ENCODE measurements at regions not wholly inside any gene's neighbourhood (a gene's known extent, or its start where the extent isn't known, plus 50 kb on each side); places are given as distances from the start of the nearest gene placed in this dataset.

GRCh38 chrX:23115651-23116050, 115.9 kb downstream of the DDX53 start:
- Histone ChIP-seq H3K27ac (ENCODE audit: low read length in 2 of 2) (no peak overlapping the region), H4K20me1 (ENCODE audit: control insufficient read depth, insufficient read depth, low read length, poor library complexity, severe bottlenecking) (no peaks in the 10 kb centered on the region), H3K4me1 (ENCODE audit: control insufficient read depth in 2 of 2, insufficient read depth in 2 of 2, low read length in 2 of 2) (no peaks in the 10 kb centered on the region), H3K9ac (ENCODE audit: low read length) (no peak overlapping the region), H3K4me3 (ENCODE audit: control extremely low read depth in 1 of 5, extremely low read depth in 1 of 5, insufficient read depth in 1 of 5, low read depth in 2 of 5, low read length in 4 of 5) (no peak overlapping the region), H2AFZ (ENCODE audit: insufficient read depth, low read depth, low read length, poor library complexity, severe bottlenecking) (no peak overlapping the region), H3K27me3 (replicated peaks in 1 of 4; ENCODE audit: control extremely low read depth in 1 of 4, control insufficient read depth in 3 of 4, insufficient read depth in 4 of 4, low read length in 3 of 4) (no peaks in the 10 kb centered on the region), H3K36me3 (replicated peaks in 1 of 2; ENCODE audit: control extremely low read depth in 1 of 2, control insufficient read depth in 1 of 2, extremely low read depth in 1 of 2, insufficient read depth in 2 of 2, low read length in 1 of 2) (no peaks in the 10 kb centered on the region), H3K9me3 (ENCODE audit: control extremely low read depth in 1 of 3, control insufficient read depth in 2 of 3, insufficient read depth in 1 of 3, low read length in 2 of 3) (no peaks in the 10 kb centered on the region), H3K4me2 (replicated peaks; ENCODE audit: low read depth, low read length, poor library complexity, severe bottlenecking) (no peak overlapping the region), H3K79me2 (ENCODE audit: control insufficient read depth, insufficient read depth, low read length) (no peaks in the 10 kb centered on the region)
- no peaks in the 10 kb centered on the region for H3K4me1 Mint-ChIP-seq
- ATAC-seq (ENCODE audit: low read depth) (no peak), DNase-seq (no peak)
- no peaks in the 10 kb centered on the region for H3K9me3 Mint-ChIP-seq (ENCODE audit: insufficient read depth)
- WGBS (ENCODE audit: insufficient coverage) = no CpG with 5 or more reads among the region's 1 CpG
- CTCF ChIA-PET = no interaction called here
- no peak for TF ChIP-seq EZH2 (IDR thresholded peaks at IDR 0.05; ENCODE audit: borderline replicate concordance, insufficient read depth, low read depth, low read length, poor library complexity, severe bottlenecking)
- TF ChIP-seq, protein P1, sequence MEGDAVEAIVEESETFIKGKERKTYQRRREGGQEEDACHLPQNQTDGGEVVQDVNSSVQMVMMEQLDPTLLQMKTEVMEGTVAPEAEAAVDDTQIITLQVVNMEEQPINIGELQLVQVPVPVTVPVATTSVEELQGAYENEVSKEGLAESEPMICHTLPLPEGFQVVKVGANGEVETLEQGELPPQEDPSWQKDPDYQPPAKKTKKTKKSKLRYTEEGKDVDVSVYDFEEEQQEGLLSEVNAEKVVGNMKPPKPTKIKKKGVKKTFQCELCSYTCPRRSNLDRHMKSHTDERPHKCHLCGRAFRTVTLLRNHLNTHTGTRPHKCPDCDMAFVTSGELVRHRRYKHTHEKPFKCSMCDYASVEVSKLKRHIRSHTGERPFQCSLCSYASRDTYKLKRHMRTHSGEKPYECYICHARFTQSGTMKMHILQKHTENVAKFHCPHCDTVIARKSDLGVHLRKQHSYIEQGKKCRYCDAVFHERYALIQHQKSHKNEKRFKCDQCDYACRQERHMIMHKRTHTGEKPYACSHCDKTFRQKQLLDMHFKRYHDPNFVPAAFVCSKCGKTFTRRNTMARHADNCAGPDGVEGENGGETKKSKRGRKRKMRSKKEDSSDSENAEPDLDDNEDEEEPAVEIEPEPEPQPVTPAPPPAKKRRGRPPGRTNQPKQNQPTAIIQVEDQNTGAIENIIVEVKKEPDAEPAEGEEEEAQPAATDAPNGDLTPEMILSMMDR (IDR thresholded peaks at IDR 0.05) = no peak
- H3K27ac Mint-ChIP-seq = no peak overlapping the region
- POLR2A ChIA-PET = no interaction called here
- intact Hi-C loops (cut with micrococcal nuclease) = no loop called here
- H3K27me3 Mint-ChIP-seq = no peaks in the 10 kb centered on the region
- H3K4me3 Mint-ChIP-seq = no peak overlapping the region

DNA sequence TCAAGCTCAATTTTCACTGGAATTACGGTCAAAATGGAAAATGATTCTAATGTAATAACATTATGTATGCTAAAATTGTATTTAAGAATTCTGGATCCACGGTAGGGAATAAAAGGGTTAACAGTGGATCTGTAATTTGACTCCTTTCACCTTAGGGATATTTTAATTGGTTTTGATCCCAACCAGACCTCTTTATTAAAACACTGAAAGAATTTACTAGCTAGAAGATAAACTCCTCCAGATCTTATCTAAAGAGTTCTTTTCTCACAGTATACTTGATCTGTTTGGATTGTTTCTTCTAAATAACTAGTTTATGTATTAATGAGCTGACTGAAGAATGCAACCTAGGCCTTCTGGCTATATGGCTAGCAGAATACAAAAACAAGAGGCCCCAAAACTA, 118.4 kb downstream of the DDX53 start:
- Histone ChIP-seq H3K9ac (ENCODE audit: low read length) (no peak overlapping the region), H4K20me1 (ENCODE audit: control insufficient read depth, insufficient read depth, low read length, poor library complexity, severe bottlenecking) (no peaks in the 10 kb centered on the region), H3K27me3 (replicated peaks in 1 of 4; ENCODE audit: control extremely low read depth in 1 of 4, control insufficient read depth in 3 of 4, insufficient read depth in 4 of 4, low read length in 3 of 4) (no peaks in the 10 kb centered on the region), H3K27ac (ENCODE audit: low read length in 2 of 2) (no peak overlapping the region), H3K4me2 (replicated peaks; ENCODE audit: low read depth, low read length, poor library complexity, severe bottlenecking) (no peak overlapping the region), H3K4me1 (ENCODE audit: control insufficient read depth in 2 of 2, insufficient read depth in 2 of 2, low read length in 2 of 2) (no peaks in the 10 kb centered on the region), H3K36me3 (replicated peaks in 1 of 2; ENCODE audit: control extremely low read depth in 1 of 2, control insufficient read depth in 1 of 2, extremely low read depth in 1 of 2, insufficient read depth in 2 of 2, low read length in 1 of 2) (no peaks in the 10 kb centered on the region), H3K79me2 (ENCODE audit: control insufficient read depth, insufficient read depth, low read length) (no peaks in the 10 kb centered on the region), H2AFZ (ENCODE audit: insufficient read depth, low read depth, low read length, poor library complexity, severe bottlenecking) (no peak overlapping the region), H3K4me3 (ENCODE audit: control extremely low read depth in 1 of 5, extremely low read depth in 1 of 5, insufficient read depth in 1 of 5, low read depth in 2 of 5, low read length in 4 of 5) (no peak overlapping the region), H3K9me3 (ENCODE audit: control extremely low read depth in 1 of 3, control insufficient read depth in 2 of 3, insufficient read depth in 1 of 3, low read length in 2 of 3) (no peaks in the 10 kb centered on the region)
- WGBS (ENCODE audit: insufficient coverage) = no CpG with 5 or more reads among the region's 2 CpGs
- intact Hi-C loops (cut with micrococcal nuclease) = no loop called here
- TF ChIP-seq EZH2 (IDR thresholded peaks at IDR 0.05; ENCODE audit: borderline replicate concordance, insufficient read depth, low read depth, low read length, poor library complexity, severe bottlenecking) = no peak
- TF ChIP-seq, protein P1 (IDR thresholded peaks at IDR 0.05) = no peak
- Mint-ChIP-seq H3K4me1 (no peaks in the 10 kb centered on the region), H3K4me3 (no peak overlapping the region), H3K27me3 (no peaks in the 10 kb centered on the region), H3K9me3 (ENCODE audit: insufficient read depth) (no peaks in the 10 kb centered on the region), H3K27ac (no peak overlapping the region)
- no peak for DNase-seq
- ATAC-seq (ENCODE audit: low read depth) = no peak
- POLR2A ChIA-PET = no interaction called here
- CTCF ChIA-PET = interaction anchor here (0.7 kb wide), 1 partner anchor 97 kb away, joined by 3 read pairs; no protein-coding TSS in a partner anchor

Data from B cell (primary cell).